ENCODE measurements at regions not wholly inside any gene's neighbourhood (a gene's known extent, or its start where the extent isn't known, plus 50 kb on each side); places are given as distances from the start of the nearest gene placed in this dataset.

GRCh38 chr2:175355246-175355645 is 173.7 kb upstream of the ATP5MC3 start:
- TF ChIP-seq CTCF (IDR thresholded peaks at IDR 0.05) (no peak), POLR2A (IDR thresholded peaks at IDR 0.05) (no peak)
